ENCODE measurements at regions not wholly inside any gene's neighbourhood (a gene's known extent, or its start where the extent isn't known, plus 50 kb on each side); places are given as distances from the start of the nearest gene placed in this dataset.
"Not testable (repeated sequence)": the region's sequence is repeated elsewhere in the genome, so short reads cannot be mapped to it uniquely, and the experiment has no call there.

GRCh38 chr1:101185421-101185820 lies 51.4 kb upstream of the S1PR1 start:
- DNase-seq, result no peak

DNA sequence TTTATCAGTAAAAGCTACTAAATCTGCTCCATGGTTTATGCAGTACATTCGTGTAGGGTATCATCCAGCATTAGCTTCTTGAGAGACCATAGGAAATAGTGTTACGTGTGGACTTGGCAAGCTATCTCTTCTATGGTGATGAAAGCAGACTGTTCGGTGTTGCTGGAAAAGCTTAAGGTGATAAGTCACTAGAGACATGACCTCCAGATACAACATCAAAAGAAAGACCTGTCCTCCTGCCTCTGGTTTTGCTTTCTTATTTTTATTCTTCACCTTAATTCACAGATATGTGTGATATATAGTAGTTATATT lies 53.5 kb upstream of the S1PR1 start:
- DNase-seq, result no peak

- DNase-seq, result no peak
These were observed 54.0 kb upstream of the S1PR1 start for GRCh38 chr1:101182627-101183387.

DNA sequence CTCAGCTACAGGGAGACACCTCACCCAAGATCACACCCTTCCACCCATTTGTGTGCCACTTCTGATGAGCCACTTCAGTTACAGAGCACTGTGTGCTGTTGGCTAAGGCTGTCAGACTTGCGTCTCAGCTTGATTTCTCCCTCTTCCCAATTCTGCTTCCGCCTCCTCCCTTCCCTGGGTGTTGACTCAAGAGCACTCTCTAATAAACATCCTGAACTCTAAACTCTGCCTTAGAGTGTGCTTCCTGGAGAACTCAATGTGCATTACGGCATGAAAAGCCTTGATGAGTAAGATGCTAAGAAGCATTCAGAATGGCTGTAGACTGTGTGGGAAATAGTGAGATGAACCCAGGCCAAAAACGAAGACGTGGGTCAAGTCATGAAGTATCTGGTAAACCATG lies 54.9 kb upstream of the S1PR1 start:
- no peak for DNase-seq

DNA sequence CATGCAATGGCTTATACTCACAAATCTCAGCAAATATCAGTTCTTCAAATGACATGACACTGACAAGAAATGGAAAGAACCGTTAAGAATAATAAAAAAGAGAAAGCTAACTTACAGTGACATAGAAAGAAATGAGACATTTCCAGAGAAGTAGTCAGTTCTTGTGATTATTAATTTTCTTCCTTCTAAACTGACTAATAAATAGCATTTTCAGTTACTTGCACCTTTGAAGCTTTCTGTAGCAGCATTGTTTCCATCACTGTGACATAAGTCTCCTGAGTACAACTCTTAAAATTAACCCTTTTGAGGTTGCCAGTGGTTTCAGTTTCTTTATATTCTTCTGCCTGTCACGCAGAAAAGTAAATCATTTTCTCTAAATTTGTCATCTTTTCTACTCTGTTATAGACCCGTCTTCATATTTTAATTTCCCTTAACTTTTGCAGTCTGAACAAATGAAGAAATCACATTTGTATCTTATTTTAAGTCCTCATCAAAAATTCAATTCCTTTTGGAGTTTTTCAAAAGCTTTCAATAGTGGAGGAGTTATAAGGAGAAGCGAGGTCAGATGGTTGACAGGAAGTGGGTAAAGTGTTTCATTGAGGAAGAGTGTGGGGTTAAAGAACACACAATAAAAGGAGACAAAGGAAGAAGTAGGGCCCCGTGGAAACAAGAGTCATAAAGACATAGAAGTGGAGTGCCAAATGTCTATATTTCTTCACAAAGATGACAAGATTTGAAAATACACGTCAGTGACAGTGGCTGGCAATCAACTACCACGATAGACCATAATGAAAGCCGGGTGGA lies 57.9 kb upstream of the S1PR1 start:
- DNase-seq, result no peak

DNA sequence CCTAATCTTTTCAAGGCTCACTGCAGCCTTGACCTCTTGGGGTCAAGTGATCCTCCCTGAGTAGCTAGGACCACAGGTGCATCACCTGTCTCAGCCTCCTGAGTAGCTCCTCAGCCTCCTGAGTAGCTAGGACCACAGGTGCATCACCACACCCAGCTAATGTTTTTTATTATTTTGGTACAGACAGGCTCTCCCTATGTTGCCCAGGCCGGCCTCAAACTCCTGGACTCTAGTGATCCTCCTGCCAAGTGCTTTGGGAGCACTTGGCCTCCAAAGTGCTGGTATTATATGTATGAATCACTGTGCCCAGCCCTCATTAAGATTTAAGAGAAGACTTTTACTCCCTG lies 58.5 kb upstream of the S1PR1 start:
- DNase-seq, result no peak

GRCh38 chr1:101175886-101176285 lies 60.9 kb upstream of the S1PR1 start:
- no peak for DNase-seq

DNA sequence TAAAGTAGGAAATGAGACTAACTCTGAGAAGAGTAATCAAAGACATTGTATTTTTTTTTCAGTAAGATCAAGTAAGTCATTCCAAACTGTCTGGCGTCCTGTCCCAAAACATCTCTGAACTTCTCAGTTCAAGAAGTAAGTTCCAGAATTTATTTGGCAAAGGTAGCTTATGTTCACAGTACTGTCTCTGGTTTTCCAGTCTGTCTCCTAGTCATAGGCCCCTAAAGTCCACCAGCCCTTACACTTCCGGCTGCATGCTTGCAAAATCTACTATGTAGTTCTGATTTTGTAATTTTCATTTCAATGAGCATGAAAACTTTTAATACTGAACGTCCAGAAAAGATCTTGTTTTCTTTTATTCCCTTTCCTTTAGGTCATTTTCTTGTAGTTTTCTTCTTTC lies 61.4 kb upstream of the S1PR1 start:
- no peak for DNase-seq

DNA sequence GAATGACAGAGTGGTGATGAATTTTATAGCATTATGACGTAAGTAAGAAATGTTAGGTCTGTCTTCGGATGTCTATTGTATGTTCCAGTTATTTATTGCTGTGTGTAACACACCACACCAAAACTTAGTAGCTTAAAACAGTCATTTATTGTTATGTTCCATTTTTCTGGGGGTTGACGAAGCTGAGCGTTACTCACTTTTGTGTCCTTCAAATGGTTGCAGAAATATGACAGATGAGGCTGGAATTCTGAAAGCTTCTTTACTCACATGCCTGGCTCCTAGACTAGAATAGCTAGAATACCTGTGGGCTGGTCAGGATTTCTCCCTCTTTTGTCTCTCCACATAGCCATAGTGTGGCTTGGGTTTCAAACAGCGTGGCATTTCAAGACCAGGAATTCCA lies 62.1 kb upstream of the S1PR1 start:
- DNase-seq, result no peak

- DNase-seq, result not testable (repeated sequence)
These were observed 62.5 kb upstream of the S1PR1 start for GRCh38 chr1:101174298-101174697.

GRCh38 chr1:101170506-101171050 lies 66.2 kb upstream of the S1PR1 start:
- DNase-seq, result no peak

DNA sequence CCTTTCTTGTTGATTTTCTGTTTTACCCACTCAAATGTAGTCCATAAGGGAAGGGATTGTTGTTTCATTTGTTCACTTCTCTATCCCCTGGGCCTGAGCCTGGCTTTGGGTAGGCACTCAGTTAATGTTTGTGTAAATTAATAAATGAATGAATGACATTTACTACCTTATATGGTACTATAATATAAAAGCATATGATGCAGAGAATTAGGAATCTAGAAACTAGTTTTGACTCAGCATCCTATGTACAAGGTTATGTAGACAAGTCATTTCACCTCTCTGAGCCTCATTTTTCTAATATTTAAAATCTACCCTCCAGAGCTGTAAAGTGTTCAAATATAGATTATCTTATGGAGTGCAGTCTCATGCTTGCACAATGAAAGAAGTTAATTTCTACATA lies 68.9 kb upstream of the S1PR1 start:
- no peak for DNase-seq

DNA sequence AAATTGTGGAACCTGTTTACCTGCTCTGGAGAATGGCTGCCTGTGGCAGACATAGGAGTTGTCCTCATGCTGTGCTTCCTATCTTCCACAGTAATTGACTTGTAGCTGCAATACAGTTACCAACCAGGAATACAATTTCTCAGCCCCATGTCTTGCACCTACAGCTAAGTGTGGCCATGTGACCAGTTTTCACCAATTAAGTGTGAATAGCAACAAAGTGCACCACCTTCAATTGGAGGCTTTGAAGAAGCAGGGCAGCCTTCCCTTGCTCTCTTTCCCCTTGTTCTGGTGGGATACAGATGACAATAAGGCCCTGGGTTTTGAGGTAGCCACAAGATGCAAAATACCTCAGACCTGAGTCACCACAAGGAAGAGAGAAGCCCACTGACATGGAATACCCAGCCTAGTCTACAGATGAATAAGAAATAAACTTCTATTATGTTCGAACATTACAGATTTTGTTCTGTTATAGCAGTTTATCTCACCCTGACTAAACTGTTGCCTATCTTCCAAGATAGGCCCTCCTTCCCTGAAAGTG lies 70.2 kb upstream of the S1PR1 start:
- no peak for DNase-seq

DNA sequence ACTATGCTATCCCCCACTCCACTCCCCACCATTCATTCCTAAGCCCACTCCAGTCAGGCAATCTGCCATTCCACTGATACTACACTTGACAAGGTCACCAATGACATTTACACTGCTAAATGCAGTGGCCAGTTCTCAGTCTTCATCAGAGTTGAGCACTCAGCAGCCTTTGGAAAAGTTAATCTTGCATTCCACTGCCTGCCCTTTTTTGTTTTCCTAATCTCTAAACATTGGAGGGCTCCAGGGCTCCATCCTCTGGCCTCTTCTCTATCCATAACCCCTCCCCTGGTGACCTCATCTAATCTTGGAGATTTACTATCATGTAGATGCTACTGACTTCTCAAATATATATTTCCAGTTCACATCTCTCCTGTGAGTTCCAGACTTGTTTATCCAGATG lies 70.9 kb upstream of the S1PR1 start:
- DNase-seq, result no peak

GRCh38 chr1:101165532-101165931 lies 71.3 kb upstream of the S1PR1 start:
- DNase-seq, result no peak

DNA sequence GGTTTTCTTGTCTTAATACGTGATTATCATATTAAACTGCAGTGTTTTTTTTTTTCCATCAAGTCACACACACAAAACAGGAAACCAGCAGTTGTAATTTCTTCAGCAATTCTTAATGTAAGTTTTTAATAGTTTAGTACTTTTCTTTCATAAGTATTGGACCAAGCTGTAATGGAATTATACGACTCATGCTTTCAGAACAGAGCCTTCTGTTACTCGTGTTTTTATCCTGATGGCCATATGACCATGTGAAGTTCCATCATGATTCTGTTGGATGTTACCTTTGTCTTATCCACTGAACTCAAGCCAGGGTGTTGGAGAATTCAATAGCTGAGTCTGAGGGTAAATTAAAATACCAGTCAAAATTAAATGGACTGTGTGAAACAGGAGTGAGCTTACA lies 72.0 kb upstream of the S1PR1 start:
- no peak for DNase-seq

DNA sequence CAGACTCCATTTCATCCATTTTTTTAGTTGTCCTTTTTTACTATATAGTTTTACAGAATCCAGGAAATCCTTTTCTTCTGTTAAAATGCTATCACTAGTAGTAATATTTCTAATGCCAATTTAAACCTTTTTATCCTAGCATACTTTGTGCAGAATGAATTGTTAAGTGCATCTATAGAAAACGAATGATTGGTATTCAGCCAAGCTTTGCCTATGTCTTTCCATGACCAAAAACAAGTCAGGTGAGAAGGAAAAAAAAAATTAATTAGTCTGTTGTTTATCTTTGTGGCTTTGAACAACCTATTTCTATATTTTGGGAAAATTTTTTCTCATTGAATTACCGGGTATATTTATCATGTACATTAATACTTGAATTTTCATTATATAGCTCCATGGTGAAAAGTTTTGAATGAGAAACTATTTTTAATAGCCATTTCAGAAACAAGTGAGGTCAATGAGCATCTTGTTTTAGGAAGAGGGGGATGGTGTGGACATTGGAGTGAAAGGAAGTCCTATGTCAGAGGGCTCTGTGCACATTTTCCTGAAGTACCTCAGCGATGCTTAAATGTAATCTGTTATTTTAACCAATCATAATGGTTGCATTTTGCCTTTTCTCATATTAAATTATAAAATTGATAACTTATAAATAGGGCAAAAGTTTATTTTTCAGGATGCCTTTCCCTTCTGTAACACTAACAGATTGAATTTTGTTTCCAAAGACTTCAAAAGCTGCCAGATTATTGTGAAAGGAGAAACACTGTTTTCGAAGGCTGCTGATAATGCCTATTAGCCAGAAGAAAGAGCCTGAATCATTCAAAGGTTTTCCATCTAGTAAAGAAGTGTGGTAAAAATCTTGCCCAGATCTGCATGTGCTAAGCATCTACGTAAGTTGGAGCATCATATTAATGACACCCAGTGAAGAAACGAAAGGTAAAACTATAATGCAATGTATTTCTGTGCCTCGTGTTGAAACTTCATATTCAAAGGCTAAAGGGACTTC lies 73.8 kb upstream of the S1PR1 start:
- DNase-seq, result no peak

DNA sequence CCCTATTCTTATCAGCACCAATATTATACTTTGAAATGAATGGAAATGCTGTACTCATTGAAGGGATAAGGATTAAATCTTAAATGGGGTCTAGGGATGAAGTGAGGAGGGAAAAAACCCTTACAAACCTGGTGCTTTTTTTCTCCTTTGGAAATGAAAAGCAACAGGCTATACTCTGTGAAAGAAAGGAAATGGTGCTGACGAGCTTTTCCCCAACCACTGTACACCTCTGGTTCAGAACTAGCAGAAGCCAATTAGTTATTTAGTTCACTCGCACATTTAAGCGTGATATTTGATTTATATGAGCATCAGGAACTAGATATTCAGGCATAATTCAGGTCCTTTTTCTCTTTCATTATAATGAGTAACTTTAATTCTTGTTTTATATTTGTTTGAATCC lies 74.5 kb upstream of the S1PR1 start:
- no peak for DNase-seq

DNA sequence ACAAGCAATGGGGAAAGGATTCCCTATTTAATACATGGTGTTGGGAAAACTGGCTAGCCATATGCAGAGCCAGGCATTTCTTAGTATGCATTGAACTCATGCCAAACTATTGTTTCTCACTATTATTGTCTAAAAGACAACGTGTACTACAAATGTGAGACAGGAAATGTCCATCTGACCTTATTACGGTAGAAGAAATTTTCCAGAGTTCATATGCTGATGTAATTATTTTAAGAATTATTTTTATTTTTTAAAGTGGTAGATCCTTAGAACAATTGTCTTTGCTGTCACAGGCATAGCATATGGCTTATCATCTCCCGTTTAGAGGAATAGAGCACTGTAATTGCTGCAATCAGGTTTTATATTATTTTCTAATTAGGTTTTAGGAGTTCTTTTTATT lies 75.2 kb upstream of the S1PR1 start:
- no peak for DNase-seq

DNA sequence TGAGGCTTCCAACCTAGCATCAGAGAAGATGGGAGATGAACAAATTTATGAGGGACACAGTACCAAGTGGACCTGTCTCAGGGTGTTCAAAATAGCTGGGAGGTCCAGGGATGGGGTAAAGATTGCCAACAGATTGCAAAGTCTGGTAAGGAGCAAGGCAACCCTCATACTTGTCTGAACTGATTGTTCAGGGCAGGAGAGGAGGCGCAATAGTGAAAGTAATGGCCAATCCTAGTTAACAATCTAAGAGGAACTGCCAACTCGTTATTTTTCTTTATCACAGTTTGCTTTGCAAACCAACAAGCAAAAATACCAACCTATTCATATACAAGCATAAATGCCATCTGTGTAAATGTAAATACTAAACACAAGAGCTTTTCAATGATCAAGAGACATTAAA lies 78.4 kb upstream of the S1PR1 start:
- DNase-seq, result no peak

- no peak for DNase-seq
These were observed 82.3 kb upstream of the S1PR1 start for GRCh38 chr1:101154547-101154946.

DNA sequence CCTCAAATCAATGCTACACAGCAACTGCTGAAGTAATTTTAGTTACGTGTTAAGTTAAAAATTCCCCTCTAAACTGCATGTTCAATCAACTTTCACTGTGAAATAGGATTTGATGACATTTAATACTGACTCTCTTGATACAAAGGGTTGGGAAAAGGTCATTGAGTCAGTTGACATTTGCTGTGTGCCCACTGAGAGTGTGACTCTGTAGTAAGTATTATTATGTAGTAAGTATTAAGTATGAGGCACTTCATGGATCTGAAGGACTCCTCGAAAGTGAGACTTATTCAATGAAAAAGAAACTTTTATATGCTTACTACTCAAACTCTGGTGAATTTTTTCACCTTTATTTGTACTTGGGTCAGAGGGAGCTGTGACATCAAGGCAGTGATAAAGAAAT lies 83.1 kb upstream of the S1PR1 start:
- no peak for DNase-seq

DNA sequence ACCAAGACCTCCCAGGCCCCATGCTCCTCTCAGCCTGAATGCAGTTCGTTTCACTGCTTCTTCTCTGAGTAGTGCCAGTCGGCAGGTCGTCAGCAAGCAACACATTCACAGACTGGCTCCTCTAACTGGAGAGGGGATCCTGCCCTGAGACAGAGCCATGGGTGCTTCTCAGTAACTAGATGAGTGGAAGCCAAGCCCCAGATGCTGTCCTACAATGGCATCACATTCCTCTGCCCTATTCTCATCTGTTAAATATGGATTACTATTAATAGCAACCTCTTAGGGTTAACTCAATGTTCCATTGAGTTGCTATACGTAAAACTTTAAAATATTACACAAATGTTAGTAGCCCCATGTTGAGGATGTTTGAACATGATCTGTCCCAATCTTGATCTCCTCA lies 84.2 kb upstream of the S1PR1 start:
- DNase-seq, result no peak
